ENCODE measurements at regions not wholly inside any gene's neighbourhood (a gene's known extent, or its start where the extent isn't known, plus 50 kb on each side); places are given as distances from the start of the nearest gene placed in this dataset.

DNA sequence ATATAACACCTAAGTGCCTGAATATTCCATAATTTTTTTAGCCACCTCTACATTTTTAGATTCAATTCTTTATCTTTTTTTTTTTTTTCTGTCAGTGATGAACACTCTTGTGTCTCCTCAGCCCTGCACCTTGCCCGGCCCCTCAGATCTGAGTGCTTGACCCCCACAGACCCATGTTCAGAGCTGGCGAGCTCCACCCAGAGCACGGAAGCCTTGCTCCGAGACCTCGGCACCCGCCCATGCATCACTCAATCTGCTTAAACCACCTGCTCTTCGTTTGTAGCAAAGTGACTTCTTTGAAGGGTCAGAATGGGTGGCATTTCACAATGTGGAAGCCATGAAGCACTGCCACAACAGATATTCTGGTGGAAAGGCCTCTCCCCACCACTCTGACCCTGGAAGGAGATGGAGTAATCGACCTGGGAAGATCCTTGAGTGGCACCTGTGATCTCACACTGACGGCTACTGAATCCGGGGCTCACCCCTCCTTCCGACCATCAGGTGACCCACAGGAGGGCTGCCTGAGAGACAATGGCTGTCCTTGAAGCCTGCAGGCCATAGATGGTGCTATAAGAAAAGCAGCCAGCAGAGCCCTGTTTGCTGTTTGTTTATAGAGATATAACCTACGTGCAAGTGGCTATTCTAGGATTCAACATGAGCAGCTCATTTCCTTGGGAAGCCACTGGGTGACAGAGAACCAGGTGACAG lies 261.1 kb upstream of the IRX4 start:
- no peaks in the 10 kb centered on the region for H4K20me1 ChIP-seq (ENCODE audit: insufficient read depth)
- H3K4me3 ChIP-seq (ENCODE audit: low read length), result no peak overlapping the region
- H3K27ac ChIP-seq (ENCODE audit: low read length), result no peak overlapping the region
- no peaks in the 10 kb centered on the region for H3K9me2 ChIP-seq (ENCODE audit: insufficient read depth, low read length)
- H2AFZ ChIP-seq (ENCODE audit: low read depth, low read length), result no peak overlapping the region
- H3K79me2 ChIP-seq (replicated peaks; ENCODE audit: insufficient read depth, low read length), result no peaks in the 10 kb centered on the region
- TF ChIP-seq EP300 (conservative IDR thresholded peaks at IDR 0.05; ENCODE audit: poor library complexity, severe bottlenecking) (no peak), EZH2 (IDR thresholded peaks at IDR 0.05; ENCODE audit: borderline replicate concordance, insufficient read depth, low read length, poor library complexity, severe bottlenecking) (no peak), SMC3 (conservative IDR thresholded peaks at IDR 0.05; ENCODE audit: poor library complexity) (no peak), POLR2AphosphoS5 (IDR thresholded peaks at IDR 0.05) (no peak), MXI1 (conservative IDR thresholded peaks at IDR 0.05; ENCODE audit: poor library complexity, severe bottlenecking) (no peak), TAF1 (IDR thresholded peaks at IDR 0.05; ENCODE audit: low read depth) (no peak), CTCF (IDR thresholded peaks at IDR 0.05; ENCODE audit: poor library complexity, severe bottlenecking) (no peak), RAD21 (conservative IDR thresholded peaks at IDR 0.05) (no peak)
- TF ChIP-seq, protein P1, sequence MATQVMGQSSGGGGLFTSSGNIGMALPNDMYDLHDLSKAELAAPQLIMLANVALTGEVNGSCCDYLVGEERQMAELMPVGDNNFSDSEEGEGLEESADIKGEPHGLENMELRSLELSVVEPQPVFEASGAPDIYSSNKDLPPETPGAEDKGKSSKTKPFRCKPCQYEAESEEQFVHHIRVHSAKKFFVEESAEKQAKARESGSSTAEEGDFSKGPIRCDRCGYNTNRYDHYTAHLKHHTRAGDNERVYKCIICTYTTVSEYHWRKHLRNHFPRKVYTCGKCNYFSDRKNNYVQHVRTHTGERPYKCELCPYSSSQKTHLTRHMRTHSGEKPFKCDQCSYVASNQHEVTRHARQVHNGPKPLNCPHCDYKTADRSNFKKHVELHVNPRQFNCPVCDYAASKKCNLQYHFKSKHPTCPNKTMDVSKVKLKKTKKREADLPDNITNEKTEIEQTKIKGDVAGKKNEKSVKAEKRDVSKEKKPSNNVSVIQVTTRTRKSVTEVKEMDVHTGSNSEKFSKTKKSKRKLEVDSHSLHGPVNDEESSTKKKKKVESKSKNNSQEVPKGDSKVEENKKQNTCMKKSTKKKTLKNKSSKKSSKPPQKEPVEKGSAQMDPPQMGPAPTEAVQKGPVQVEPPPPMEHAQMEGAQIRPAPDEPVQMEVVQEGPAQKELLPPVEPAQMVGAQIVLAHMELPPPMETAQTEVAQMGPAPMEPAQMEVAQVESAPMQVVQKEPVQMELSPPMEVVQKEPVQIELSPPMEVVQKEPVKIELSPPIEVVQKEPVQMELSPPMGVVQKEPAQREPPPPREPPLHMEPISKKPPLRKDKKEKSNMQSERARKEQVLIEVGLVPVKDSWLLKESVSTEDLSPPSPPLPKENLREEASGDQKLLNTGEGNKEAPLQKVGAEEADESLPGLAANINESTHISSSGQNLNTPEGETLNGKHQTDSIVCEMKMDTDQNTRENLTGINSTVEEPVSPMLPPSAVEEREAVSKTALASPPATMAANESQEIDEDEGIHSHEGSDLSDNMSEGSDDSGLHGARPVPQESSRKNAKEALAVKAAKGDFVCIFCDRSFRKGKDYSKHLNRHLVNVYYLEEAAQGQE (IDR thresholded peaks at IDR 0.05; ENCODE audit: borderline replicate concordance), result no peak
- no peaks in the 10 kb centered on the region for H3K36me3 ChIP-seq (ENCODE audit: insufficient read depth, low read length)
- no peaks in the 10 kb centered on the region for H3K27me3 ChIP-seq (ENCODE audit: insufficient read depth, low read depth, low read length)
- H3K9me3 ChIP-seq (ENCODE audit: low read length), result peaks cover 10% of the 10 kb centered on the region
- no peak overlapping the region for H3K4me2 ChIP-seq (ENCODE audit: low read length)
- no peaks in the 10 kb centered on the region for H3F3A ChIP-seq (ENCODE audit: insufficient read depth, low read length, poor library complexity, severe bottlenecking)
- H3K9ac ChIP-seq (ENCODE audit: low read length), result no peak overlapping the region

GRCh38 chr5:2143088-2143487 lies 260.4 kb upstream of the IRX4 start:
- Histone ChIP-seq H3K27ac (ENCODE audit: low read length) (no peak overlapping the region), H4K20me1 (ENCODE audit: insufficient read depth) (no peaks in the 10 kb centered on the region), H2AFZ (ENCODE audit: low read depth, low read length) (no peak overlapping the region), H3K4me3 (ENCODE audit: low read length) (no peak overlapping the region), H3F3A (ENCODE audit: insufficient read depth, low read length, poor library complexity, severe bottlenecking) (no peaks in the 10 kb centered on the region), H3K4me2 (ENCODE audit: low read length) (no peak overlapping the region), H3K27me3 (ENCODE audit: insufficient read depth, low read depth, low read length) (no peaks in the 10 kb centered on the region), H3K79me2 (replicated peaks; ENCODE audit: insufficient read depth, low read length) (no peaks in the 10 kb centered on the region), H3K9me2 (ENCODE audit: insufficient read depth, low read length) (no peaks in the 10 kb centered on the region), H3K36me3 (ENCODE audit: insufficient read depth, low read length) (no peaks in the 10 kb centered on the region), H3K9me3 (ENCODE audit: low read length) (peaks cover 10% of the 10 kb centered on the region), H3K9ac (ENCODE audit: low read length) (no peak overlapping the region)
- TF ChIP-seq MXI1 (conservative IDR thresholded peaks at IDR 0.05; ENCODE audit: poor library complexity, severe bottlenecking), result no peak

All from neural cell (in vitro differentiated cells).